Testis (tissue), 2 donors: ENCODE measurements at regions not wholly inside any gene's neighbourhood (a gene's known extent, or its start where the extent isn't known, plus 50 kb on each side); places are given as distances from the start of the nearest gene placed in this dataset.
A peak's percentile ranks its signal among the peaks of the same experiment; 100 is the strongest.

Source experiments
- DNase-seq: peaks from one replicate; pipeline ENCODE4 v3.0.0-alpha.2; 2019
- H3K27ac ChIP-seq, 2 donors: fragments of 200-600 bp; sonication (generic); one replicate each; pipeline ENCODE4 v1.5.1; 2019
- H3K27me3 ChIP-seq: fragments of 200-600 bp; sonication (generic); one replicate; pipeline ENCODE4 v1.5.1; 2019
- H3K36me3 ChIP-seq: fragments of 200-600 bp; sonication (generic); one replicate; pipeline ENCODE4 v1.5.1; 2017; ENCODE audit warnings: low read depth; ENCODE audit errors: missing control alignments
- H3K4me1 ChIP-seq: fragments of 200-600 bp; sonication (generic); one replicate; pipeline ENCODE4 v1.5.1; 2019
- H3K4me3 ChIP-seq, 2 donors: fragments of 200-600 bp; sonication (generic); one replicate each; pipeline ENCODE4 v1.5.1; 2017 to 2019
- H3K9me3 ChIP-seq: fragments of 200-600 bp; sonication (generic); one replicate; pipeline ENCODE4 v1.5.1; 2017
- CTCF ChIP-seq, 3 experiments: fragments of 450-650 bp in 2 of 3; fragments of 200-600 bp in 1 of 3; sonication (generic) in 1 of 3; IDR thresholded peaks; one replicate each; pipeline ENCODE4 v1.5.1; 2016 to 2019; ENCODE audit warnings: antibody characterized with exemption in 3 of 3, mild to moderate bottlenecking in 2 of 3, moderate library complexity in 1 of 3
- POLR2A ChIP-seq: fragments of 450-650 bp; IDR thresholded peaks from one replicate; pipeline ENCODE4 v1.6.1; 2017; ENCODE audit warnings: antibody characterized with exemption, mild to moderate bottlenecking, moderate library complexity
- WGBS, 2 donors: methylation state at CpG; one replicate each; pipeline ENCODE4 v1.1.5; 2018; 5-methylcytosine and 5-hydroxymethylcytosine counted together
- intact Hi-C: fragments of 100-400 bp; cut with DNase I; formaldehyde crosslinking; loops from one replicate; pipeline ENCODE4 v1.15.1; 2023; ENCODE audit warnings: low total_unique reads

- H3K27me3 ChIP-seq: no peaks in the 10 kb centered on the region
- TF ChIP-seq POLR2A: no peak
- TF ChIP-seq CTCF (IDR thresholded peaks at IDR 0.05): no peak
- H3K9me3 ChIP-seq: no peaks in the 10 kb centered on the region
- H3K36me3 ChIP-seq: no peaks in the 10 kb centered on the region
- H3K4me1 ChIP-seq: peaks cover 13% of the 10 kb centered on the region
- intact Hi-C loops: no loop called here
- H3K4me3 ChIP-seq: no peak overlapping the region
- H3K27ac ChIP-seq: no peak overlapping the region
- no peak for DNase-seq
Measured at GRCh38 chr1:183736343-183736742, 68.6 kb upstream of the RGL1 start.

GRCh38 chr1:183735069-183735860, 69.7 kb upstream of the RGL1 start:
- 55 to 60% methylated on average over 1 of the region's 1 CpG for WGBS, 2 donors
- no peak overlapping the region for H3K4me3 ChIP-seq
- no peaks in the 10 kb centered on the region for H3K27me3 ChIP-seq
- DNase-seq: no peak
- H3K4me1 ChIP-seq: peaks cover 13% of the 10 kb centered on the region
- H3K36me3 ChIP-seq: no peaks in the 10 kb centered on the region
- TF ChIP-seq CTCF (IDR thresholded peaks at IDR 0.05) (no peak), POLR2A (no peak)
- intact Hi-C loops: no loop called here
- peak overlapping the region in 1 of 2 donors; percentile 23 for H3K27ac ChIP-seq
- H3K9me3 ChIP-seq: no peaks in the 10 kb centered on the region

- peak; percentile 77 for DNase-seq
- no peaks in the 10 kb centered on the region for H3K9me3 ChIP-seq
- intact Hi-C loops: no loop called here
- H3K4me1 ChIP-seq: peaks cover 13% of the 10 kb centered on the region
- TF ChIP-seq POLR2A (no peak), CTCF (IDR thresholded peaks at IDR 0.05) (no peak)
- WGBS, 2 donors: 25 to 27% methylated on average over 5 of the region's 5 CpGs
- H3K4me3 ChIP-seq: no peak overlapping the region
- H3K27me3 ChIP-seq: no peaks in the 10 kb centered on the region
- no peaks in the 10 kb centered on the region for H3K36me3 ChIP-seq
- peak overlapping the region in 1 of 2 donors; percentile 23 for H3K27ac ChIP-seq
Measured at GRCh38 chr1:183734543-183735036, 70.3 kb upstream of the RGL1 start.

GRCh38 chr1:183733715-183734114, 71.2 kb upstream of the RGL1 start:
- Histone ChIP-seq H3K4me1 (peaks cover 13% of the 10 kb centered on the region), H3K36me3 (no peaks in the 10 kb centered on the region), H3K27ac (no peak overlapping the region), H3K27me3 (no peaks in the 10 kb centered on the region), H3K9me3 (no peaks in the 10 kb centered on the region), H3K4me3 (no peak overlapping the region)
- TF ChIP-seq POLR2A: no peak
- TF ChIP-seq CTCF (IDR thresholded peaks at IDR 0.05): no peak
- intact Hi-C loops: no loop called here
- DNase-seq: no peak
- 61 to 83% methylated on average over 2 of the region's 2 CpGs for WGBS, 2 donors
